Ramos (cell line): ENCODE measurements at regions not wholly inside any gene's neighbourhood (a gene's known extent, or its start where the extent isn't known, plus 50 kb on each side); places are given as distances from the start of the nearest gene placed in this dataset.

Source experiments
- in situ Hi-C: fragments of 300-500 bp; cut with MboI; formaldehyde crosslinking; loops from one replicate; pipeline ENCODE4 v1.14.3; 2022; ENCODE audit warnings: low sequenced_read_pairs; ENCODE audit not compliant: unreplicated experiment

DNA sequence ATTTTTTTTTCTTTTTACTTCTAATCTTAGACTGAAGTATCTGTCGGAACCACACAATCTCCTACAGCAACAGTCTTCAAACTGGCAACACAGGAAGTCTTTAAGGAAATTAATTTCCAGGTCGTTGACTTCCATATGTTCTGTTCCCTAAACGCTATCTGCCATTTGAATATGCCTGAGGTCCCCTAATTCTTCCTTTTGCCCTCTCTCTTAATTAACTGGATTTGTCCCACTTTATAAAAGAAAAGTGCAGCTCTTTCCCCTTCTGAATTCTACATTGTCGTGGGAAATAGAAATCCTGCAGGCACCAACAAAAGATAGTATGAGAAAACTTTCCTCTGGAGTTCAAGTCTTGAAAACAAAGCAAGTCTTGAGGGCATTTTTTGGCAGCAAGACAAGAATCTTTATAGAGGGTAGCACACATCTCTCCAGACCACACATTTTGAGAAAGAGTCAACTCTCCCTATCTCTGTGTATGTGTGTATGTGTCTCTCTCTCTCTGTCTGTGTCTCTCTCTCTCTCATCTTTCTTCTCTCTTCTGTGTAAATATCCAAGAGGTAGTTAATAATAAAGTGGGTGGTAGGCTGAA is 879.8 kb downstream of the SOCS6 start:
- in situ Hi-C loops: no loop called here

DNA sequence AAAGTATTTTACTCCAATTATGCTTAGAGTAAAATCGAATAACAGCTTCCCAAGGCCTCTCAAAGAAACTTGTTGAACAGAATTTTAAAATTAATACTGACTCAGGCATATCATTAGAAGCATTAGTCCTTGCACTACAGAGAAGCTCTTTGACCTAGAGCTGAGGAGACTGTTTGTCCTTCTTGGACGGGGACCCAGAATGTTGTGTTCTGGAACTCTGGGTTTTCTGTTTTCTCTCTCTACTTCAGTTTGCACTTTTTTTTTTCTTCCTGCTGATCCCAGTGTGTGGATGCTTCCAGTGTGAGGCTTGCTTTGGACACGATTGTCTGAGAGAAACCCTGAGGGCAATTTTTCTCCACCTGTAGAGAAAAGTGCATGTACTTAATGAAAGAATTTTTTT is 847.6 kb downstream of the SOCS6 start:
- in situ Hi-C loops: no loop called here

DNA sequence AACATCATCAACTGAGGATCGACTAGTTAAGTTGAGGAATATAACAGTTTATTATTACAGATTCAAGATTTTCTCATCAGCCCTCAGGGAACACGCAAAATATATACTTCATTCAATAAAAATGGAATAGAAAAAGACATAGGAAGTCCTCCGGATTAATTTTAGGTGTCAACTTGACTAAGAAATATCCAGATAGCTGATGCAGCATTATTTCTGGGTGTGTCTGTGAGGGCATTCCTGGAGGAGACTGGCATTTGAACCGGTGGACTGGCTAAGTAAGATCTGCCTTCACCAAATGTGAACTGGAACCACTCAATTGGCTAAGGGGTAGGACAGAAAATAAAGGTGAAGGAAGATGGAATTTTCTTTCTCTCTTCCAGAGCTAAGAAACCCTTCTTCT is 845.3 kb downstream of the SOCS6 start:
- in situ Hi-C loops: no loop called here

DNA sequence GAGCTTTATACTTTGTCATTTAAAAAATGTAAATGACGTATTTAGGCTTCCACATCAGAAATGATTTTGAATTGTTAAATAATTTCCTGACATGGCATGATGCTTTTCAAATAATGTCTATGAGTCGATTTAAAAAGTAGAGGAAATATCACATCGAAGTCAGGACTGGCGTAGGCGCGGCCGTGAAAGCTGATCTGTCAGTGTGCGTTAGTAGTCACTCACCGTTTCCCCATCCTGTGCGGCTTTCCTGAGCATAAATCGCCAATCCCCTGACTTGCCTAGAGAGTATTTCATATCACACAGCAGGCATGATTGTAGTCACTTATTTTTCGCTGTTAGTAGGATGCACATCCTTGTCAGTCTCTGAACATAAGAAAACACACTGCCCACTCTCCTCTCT is 843.1 kb downstream of the SOCS6 start:
- in situ Hi-C loops: no loop called here

DNA sequence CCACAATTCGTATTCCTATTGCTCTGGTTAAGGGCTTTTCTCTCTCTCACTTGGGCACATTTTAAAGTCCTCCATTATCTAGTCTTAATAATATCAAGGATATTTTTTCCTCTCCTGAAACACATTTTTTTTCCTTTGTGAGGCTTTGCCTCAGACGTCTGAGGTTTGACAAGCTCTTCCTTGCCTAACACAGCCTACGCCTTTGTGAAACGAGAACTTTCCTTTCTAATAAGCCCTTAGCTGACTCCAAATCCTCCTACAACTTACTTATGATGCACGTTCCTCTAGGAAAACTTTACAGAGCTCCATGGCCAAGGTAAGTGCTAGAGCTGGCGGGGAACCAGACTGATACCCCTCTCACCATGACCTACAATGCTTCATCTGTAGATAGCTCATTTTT is 841.5 kb downstream of the SOCS6 start:
- in situ Hi-C loops: no loop called here

DNA sequence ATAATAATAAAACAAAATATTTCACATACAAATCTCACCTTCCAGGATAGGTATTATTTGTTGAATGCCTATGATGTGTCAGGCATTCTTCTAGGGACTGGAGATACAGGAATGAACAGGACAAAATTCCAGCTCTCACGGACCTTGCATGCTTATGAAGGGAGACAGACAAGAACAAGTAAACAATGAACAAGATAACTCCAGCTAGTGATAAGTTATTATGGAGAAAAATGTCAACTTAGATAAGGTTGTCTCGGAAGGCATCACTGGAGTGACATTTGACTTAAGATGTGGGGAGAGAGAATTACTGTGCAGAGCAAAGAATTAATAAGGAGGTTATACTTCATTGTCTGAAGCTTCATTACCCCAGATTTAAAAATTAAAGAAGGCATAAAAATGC is 836.7 kb downstream of the SOCS6 start:
- in situ Hi-C loops: no loop called here

DNA sequence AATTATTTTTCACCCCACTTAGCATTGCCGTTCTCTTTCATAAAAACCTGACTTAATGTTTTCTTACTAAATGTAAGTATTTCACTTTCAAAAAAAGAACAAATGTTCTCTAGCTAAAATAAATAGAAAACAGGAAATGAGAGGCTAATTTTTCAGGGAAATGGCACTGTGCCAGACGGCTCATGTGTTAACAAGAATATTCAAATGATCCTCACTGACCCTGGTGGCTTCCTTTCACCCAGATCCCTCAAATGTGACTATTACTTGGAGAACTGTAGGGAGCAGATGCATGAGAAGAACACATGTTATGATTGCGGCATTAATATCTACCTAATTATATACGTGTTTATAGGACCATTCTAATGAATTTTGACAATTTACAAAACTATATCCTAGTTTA is 827.7 kb downstream of the SOCS6 start:
- in situ Hi-C loops: no loop called here

DNA sequence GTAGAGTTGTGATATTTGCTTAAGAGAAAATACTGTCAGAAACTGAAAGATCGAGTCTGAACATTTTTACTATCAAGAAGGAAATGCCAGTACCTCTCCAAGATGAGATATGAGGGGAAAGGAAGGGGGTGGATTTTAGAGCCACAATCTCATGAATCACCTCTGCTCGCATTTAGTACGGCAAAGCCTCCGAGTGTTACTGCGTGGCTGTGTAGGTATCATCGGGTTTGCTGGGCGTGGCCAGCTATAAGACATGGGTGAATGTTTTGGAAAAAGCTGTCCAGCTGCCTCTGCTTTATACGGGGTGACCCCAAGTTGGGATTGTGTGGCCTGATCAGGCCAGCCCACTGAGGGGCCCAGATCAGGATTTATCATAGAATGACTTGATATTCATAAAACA is 826.4 kb downstream of the SOCS6 start:
- in situ Hi-C loops: no loop called here

DNA sequence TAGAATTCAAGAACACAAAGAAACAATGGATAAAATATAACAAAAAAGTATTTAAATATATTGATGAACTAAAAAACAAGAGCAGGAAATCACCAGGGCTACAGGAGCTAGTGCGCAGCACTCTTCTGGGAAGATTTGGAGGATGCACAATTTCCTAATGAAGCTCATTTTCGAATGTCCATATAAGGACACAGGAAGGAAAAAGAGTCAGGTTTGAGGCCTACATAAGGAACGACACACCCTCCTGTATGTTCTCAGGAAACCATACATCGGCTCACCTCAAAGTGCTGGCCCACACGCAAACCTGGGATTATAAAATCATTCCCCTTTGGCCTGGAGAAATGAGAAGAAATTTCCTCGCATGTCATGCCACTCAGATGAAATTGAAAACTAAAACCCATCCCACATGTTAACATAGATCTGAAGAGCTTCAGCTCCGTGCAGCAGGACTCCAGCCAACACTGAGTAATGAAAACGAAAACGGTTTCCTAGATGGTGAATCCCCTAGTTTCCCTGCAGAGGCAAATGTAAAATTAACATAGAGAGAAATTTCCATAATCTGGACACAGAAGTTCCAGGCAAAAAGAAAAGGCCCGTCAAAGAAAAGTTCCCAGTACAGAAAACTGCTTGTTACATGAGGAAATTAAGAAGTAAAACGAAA is 825.8 kb downstream of the SOCS6 start:
- in situ Hi-C loops: no loop called here

DNA sequence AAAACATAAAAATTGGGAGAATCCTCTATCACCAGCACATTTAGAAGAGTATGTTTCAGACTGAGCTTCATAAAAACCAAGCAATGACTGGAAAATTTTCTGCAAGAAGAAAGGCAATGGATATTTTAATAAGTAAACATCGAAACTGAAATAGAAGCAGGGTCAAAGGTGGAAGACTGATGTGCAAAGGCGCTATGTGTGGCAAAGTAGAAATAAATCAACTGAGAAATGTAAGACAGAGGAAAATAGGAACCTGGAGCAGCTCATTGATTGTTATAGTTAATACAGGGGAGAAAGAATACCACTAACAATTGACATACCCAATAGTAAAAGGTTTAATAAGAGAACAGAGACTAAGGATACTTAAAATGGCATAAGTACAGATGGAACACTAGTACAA is 818.4 kb downstream of the SOCS6 start:
- in situ Hi-C loops: no loop called here

DNA sequence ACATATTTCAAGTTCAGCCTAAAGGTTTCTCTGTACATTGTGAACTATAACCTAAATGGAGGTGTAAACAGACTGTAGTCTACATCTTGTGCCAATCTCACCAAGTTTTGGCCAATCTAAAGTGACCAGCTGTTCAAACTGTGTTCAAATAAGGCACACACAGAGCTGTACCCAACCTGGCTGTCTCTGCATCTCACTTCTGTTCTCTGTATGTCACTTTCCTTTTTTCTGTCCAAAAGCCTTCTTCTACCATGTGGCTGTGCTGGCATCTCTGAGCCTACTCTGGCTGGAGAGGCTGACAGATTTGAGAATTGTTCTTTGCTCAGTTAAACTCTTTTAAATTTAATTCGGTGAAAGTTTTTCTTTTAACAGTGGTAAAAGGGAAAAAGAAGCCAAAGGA is 817.9 kb downstream of the SOCS6 start:
- in situ Hi-C loops: no loop called here

DNA sequence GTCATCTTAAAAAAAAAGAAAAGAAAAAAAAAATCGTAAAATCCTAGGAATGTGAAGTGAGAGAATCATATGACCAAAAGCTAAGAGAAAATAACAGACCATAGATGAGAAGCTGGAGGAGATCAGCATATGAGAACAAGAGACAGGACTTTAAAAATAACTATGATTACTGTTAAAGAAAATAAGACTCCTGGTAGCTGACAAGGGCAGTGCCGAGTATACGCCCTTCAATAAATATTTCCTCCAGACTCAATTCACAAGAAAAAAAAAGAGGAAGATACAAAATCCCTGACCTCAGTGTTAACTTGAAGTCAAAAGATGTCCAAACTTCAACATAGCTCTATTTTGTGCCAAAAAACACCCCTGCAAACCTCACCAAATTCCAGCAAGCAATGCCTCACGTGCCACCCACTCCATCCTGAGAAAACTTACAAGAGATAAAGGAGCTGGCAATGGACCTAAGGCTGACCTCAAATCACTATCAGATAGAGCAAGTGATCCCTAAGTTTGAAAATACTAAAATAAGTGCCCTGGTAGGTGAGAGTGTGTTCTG is 817.2 kb downstream of the SOCS6 start:
- in situ Hi-C loops: no loop called here

DNA sequence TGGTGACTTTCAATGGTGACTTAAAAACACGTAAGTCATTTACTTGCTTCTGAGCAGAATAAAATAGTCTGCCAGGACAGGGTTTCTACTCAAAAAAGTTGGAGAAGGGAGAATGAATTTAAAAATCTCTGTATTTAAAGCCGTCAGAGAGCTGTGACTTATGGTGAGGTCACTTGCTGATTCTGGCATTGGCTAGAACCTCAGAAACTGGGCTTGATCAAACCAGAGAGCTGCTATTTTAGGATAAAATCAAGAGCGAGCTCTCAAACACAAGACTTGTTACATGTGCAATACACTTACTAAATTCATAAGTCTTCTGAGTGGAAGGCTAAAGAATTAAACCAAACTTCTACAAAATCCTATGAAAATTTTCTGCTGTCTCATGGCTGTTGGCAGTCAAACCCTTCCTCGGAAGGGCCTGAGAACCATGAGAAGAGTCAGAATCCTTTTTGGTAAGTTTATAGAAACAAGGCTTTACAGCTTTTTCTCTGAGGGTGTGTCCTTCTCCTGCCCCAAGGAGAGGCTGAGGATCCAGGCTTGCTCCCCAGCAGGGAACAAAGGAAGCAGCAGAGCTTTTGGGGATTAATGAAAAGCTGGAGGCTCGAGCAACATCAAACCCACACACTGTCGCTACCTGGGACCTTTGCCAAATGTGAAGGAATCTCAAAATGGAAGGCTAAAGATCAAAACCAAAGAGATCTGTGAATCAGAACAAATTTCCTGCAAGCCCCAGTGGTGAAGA is 816.4 kb downstream of the SOCS6 start:
- in situ Hi-C loops: no loop called here

DNA sequence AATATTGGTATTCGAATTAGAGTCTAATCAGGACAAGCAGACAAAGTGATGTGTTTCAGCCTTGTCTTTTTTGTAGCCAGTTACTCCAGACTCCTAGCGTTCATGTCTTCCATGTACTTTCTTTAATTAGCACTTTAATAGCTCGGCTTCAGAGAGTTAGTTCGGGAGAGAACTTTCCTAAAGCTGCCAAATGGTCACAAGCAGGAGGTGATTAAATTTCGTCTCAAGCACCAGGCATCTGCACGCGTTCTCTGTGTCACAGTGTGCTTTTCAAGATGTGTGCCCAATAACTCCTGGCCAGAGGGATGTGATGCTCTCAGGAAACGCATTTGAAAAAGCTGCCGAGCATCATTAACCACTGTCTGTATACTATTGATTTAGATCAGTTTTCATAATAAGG is 790.8 kb downstream of the SOCS6 start:
- in situ Hi-C loops: no loop called here

DNA sequence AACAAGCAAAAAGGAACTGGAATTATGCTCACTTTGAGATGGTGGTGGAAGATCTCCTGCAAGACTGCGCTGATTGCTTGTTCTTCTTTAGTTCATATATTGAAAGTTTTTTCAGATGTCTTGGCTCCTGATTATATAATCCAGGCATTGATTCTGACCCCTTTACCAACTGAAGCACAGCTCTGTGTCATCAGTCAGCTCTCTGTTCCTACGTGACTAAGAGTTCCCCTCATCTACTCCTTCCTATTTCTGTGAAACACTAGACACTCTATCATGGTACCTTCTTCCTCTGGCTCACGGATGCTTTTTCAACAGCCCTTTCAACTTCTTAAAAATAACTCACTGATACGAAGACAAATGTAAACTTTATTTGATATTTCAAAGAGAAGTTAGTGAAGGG is 788.6 kb downstream of the SOCS6 start:
- in situ Hi-C loops: no loop called here

DNA sequence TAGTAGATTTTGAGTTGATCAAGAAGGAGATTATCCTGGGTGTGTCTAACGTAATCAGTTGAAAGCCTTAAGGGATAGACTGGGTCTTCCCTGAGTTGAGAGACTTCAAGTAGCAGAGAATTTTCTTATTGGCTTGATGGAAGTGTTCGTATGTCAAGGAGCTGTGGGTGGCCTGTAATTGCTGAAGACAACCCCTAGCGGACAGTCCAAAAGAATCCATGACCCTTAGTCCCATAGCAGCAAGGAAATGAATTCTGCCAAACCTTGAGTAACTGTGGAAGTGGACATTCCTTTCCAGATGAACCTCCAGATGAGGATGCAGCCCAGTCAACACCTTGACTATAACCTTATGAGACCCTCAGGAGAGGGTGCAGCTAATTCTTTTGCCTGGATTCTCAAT is 786.3 kb downstream of the SOCS6 start:
- in situ Hi-C loops: no loop called here

DNA sequence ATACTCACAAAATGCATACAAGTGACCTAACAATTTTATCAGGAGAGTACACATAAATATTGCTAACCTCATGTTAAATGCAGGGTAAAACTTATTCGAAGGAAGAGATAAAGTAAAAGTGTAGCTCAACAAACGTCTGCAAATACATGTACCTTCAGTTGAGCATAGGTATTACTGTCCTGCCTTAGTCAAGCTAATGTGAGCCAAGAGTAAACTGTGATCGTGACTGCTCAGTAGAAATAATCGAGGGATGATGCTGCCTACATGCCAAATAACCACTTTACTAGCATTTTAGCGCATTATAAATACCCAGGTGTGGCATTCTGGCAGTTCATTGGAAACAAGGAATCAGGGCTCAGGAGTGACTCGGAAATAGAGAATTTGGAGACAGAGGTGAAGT is 779.5 kb downstream of the SOCS6 start:
- in situ Hi-C loops: no loop called here

DNA sequence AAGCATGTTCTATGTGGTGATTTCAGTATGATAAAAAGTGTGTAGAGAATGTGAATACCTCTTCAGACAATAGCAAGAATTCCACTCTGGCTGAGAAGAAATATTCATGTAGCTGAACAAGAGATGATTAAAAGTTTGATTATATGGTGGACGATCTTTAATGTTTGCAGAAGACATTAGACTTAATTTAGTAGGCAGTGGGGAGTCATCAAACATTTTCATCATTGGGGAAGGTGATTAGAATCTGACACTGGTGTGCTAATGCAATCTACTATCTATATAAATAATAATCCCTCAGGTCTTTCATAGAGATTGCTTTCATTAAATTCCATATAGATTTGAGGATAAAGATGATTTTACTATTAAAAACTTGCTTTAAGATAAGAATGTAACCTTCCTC is 761.0 kb downstream of the SOCS6 start:
- in situ Hi-C loops: no loop called here

DNA sequence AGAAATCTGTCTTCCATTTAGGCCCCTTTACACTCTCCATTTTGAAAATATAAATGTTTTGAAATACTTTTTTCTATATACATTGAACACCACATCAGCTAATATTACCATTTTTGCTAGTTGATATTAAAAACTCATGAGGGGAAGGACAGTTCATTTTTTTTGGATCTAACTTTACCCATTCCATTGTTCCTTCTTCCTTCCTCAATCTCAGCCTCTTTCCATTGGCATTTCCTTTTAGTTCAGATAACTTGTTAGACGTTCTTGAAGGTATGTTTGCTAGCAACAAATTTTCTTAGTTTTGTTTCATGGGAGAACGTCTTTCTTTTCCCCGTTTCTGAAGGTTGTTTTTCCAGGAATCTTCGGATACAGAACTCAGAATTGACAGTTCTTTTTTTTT is 759.0 kb downstream of the SOCS6 start:
- in situ Hi-C loops: no loop called here

DNA sequence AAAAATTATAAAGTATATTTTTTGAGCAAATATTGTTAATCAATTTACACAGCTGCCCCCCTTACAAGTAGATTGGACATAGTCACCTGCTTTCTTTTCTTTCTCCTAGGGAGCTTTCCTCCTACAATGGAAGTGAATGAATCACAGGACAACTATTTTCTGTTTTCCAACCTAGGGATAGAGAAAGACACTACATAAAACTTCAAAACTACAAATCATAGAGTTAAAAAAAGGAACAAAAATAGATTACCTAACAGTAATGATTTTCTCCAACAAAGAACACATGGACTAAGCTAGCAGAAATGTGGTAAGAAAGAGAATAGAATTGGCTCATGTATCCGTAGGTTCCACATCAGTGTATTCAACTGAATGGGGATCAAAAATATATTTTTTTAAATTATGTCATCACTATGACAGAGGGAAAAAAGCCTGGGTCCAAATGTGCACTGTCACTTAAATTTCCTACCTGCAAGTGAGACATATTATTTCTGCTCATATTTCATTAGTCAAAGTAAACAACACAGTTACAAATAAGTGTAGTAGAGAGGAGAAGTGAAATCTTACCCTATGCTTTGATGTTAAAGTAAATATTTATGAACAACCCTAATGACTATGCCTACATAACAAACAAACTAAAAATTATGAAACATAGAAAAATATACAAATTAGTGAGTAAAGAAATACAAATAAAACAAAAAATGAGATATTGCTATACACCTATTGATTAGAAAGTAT is 756.7 kb downstream of the SOCS6 start:
- in situ Hi-C loops: no loop called here

DNA sequence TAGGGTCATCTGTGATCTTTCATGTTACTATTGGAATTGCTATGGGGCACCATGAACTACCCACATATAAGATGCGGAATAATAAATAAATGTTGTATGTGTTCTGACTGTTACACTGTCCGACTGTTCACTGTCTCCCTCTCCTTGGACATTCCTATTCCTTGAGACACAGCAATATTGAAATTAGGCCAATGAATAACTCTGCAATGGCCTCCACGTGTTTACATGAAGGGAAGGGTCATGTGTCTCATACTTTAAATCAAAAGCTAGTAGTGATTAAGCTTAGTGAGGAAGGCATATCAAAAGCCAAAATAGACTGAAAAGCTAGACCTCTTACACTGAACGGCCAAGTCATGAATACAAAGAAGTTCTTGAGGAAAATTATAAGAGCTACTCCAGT is 751.3 kb downstream of the SOCS6 start:
- in situ Hi-C loops: no loop called here
